ENCODE measurements at regions not wholly inside any gene's neighbourhood (a gene's known extent, or its start where the extent isn't known, plus 50 kb on each side); places are given as distances from the start of the nearest gene placed in this dataset.

DNA sequence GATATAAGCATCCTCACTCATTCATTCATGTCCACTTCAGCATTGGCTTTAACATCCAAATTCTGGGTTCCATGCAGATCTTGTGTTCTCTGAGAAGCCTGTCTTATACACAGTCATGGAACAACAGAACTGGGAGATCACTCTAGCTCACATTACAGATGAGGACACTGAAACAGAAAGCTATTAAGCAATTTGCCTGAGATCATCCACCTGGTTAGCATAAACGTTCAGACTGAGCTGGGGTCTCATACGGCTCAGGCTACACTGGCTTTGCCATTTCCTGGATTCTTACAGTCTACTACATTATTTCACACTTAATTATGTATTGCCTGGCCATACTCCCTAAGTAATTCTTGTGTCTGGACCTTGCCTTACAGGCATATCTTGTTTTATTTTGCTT lies 169.4 kb upstream of the FANCL start:
- ATAC-seq (no peak), DNase-seq (ENCODE audit: low read depth in 1 of 2, low spot score in 1 of 2) (no peak), FAIRE-seq (no peak)
- ChIA-PET CTCF (no interaction called here), POLR2A (no interaction called here)
- H3K9me3 ChIP-seq: no peaks in the 10 kb centered on the region
- TF ChIP-seq NFE2L2 (conservative IDR thresholded peaks at IDR 0.05; ENCODE audit: low read length) (no peak), MAFK (IDR thresholded peaks at IDR 0.05; ENCODE audit: partially characterized antibody) (no peak), RCOR1 (IDR thresholded peaks at IDR 0.05; ENCODE audit: low read depth, low read length) (no peak), KDM5A (IDR thresholded peaks at IDR 0.05) (no peak), HDAC2 (IDR thresholded peaks at IDR 0.05) (no peak), CBX2 (IDR thresholded peaks at IDR 0.05; ENCODE audit: borderline replicate concordance, low read depth) (no peak), EP300 (IDR thresholded peaks at IDR 0.05) (no peak), TFCP2L1 (CRISPR knock-in tag; IDR thresholded peaks at IDR 0.05) (no peak)
- 42% methylated on average over 2 of the region's 2 CpGs for WGBS (ENCODE audit: missing lambda C conversion rate)
- no peak overlapping the region for H3K4me3 ChIP-seq
- H3K4me2 ChIP-seq: no peak overlapping the region
- H3K27ac ChIP-seq: no peak overlapping the region
- no peaks in the 10 kb centered on the region for H3K4me1 ChIP-seq

DNA sequence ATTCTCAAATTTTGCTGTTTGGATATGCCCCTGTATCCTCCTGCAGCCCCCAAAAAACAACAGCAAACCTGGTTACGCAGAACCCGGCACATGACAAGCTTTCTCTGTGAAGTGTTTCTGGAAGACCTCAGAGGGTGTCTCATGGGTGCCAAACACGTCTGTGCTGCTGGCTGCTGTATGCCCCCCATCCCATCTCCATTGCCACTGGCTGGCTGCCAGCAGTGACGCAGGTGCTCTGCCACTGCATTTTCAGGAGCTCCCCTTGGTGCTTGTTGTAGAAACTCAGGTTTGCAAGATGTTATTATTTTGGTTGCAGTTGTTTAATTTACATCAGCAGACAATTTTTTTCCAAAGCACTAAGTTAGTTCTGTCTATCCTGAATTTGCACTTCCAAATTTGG lies 166.4 kb upstream of the FANCL start:
- POLR2A ChIA-PET: no interaction called here
- CTCF ChIA-PET: interaction anchor here (1.7 kb wide), 1 partner anchor 40 kb away, joined by 6 read pairs; no protein-coding TSS in a partner anchor
- DNase-seq (ENCODE audit: low read depth in 1 of 2, low spot score in 1 of 2) (no peak), FAIRE-seq (no peak), ATAC-seq (no peak)
- Histone ChIP-seq H3K4me2 (no peak overlapping the region), H3K4me1 (no peaks in the 10 kb centered on the region), H3K4me3 (no peak overlapping the region), H3K27ac (no peak overlapping the region), H3K9me3 (no peaks in the 10 kb centered on the region)
- TF ChIP-seq ZSCAN20 (CRISPR knock-in tag; IDR thresholded peaks at IDR 0.05) (no peak), NFE2L2 (conservative IDR thresholded peaks at IDR 0.05; ENCODE audit: low read length) (no peak), HDAC2 (IDR thresholded peaks at IDR 0.05) (no peak), JUN (IDR thresholded peaks at IDR 0.05) (no peak), JUNB (IDR thresholded peaks at IDR 0.05) (no peak), RFX5 (IDR thresholded peaks at IDR 0.05) (no peak)
- TF ChIP-seq, protein P1, sequence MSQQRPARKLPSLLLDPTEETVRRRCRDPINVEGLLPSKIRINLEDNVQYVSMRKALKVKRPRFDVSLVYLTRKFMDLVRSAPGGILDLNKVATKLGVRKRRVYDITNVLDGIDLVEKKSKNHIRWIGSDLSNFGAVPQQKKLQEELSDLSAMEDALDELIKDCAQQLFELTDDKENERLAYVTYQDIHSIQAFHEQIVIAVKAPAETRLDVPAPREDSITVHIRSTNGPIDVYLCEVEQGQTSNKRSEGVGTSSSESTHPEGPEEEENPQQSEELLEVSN (IDR thresholded peaks at IDR 0.05; ENCODE audit: borderline replicate concordance, low read depth): no peak
- 62% methylated on average over 4 of the region's 4 CpGs for WGBS (ENCODE audit: missing lambda C conversion rate)

DNA sequence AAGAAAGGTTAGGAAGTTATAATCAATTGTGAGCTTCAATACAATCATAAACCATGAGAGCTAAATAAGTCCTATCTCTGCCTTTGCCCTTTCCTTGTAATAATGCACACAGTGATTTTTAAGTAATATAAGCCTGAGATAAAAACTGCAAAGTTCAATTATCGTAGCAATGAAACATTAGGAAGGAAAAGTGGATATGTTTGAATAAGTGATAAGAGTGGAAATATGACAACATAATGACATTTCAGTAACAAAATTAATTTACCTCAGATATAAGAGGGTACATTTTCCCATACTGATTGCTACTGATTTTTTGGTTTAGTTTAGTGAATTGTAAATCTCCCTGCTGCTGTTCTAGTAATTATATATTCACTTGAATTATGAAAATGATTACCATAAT lies 164.2 kb upstream of the FANCL start:
- H3K27ac ChIP-seq: no peak overlapping the region
- ChIA-PET CTCF (no interaction called here), POLR2A (no interaction called here)
- DNase-seq (ENCODE audit: low read depth in 1 of 2, low spot score in 1 of 2): no peak
- no peak overlapping the region for H3K4me2 ChIP-seq
- WGBS (ENCODE audit: missing lambda C conversion rate): 6% methylated on average over 1 of the region's 1 CpG
- no peak for FAIRE-seq
- TF ChIP-seq CHD4 (IDR thresholded peaks at IDR 0.05; ENCODE audit: borderline replicate concordance): no peak
- no peak for TF ChIP-seq POLR2AphosphoS2 (conservative IDR thresholded peaks at IDR 0.05; ENCODE audit: low read length)
- no peak for TF ChIP-seq ZNF302 (CRISPR knock-in tag; IDR thresholded peaks at IDR 0.05)
- TF ChIP-seq, protein P2, sequence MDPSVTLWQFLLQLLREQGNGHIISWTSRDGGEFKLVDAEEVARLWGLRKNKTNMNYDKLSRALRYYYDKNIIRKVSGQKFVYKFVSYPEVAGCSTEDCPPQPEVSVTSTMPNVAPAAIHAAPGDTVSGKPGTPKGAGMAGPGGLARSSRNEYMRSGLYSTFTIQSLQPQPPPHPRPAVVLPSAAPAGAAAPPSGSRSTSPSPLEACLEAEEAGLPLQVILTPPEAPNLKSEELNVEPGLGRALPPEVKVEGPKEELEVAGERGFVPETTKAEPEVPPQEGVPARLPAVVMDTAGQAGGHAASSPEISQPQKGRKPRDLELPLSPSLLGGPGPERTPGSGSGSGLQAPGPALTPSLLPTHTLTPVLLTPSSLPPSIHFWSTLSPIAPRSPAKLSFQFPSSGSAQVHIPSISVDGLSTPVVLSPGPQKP (IDR thresholded peaks at IDR 0.05; ENCODE audit: low read depth, low read length): no peak
- TF ChIP-seq, protein P3, sequence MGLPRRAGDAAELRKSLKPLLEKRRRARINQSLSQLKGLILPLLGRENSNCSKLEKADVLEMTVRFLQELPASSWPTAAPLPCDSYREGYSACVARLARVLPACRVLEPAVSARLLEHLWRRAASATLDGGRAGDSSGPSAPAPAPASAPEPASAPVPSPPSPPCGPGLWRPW (IDR thresholded peaks at IDR 0.05): no peak
- TF ChIP-seq HEYL (CRISPR knock-in tag; IDR thresholded peaks at IDR 0.05): no peak
- no peak for TF ChIP-seq RCOR1 (IDR thresholded peaks at IDR 0.05; ENCODE audit: low read depth, low read length)
- TF ChIP-seq NPAS2 (CRISPR knock-in tag; IDR thresholded peaks at IDR 0.05; ENCODE audit: borderline replicate concordance): no peak
- TF ChIP-seq CBX2 (IDR thresholded peaks at IDR 0.05; ENCODE audit: borderline replicate concordance, low read depth): no peak
- TF ChIP-seq, protein P4, sequence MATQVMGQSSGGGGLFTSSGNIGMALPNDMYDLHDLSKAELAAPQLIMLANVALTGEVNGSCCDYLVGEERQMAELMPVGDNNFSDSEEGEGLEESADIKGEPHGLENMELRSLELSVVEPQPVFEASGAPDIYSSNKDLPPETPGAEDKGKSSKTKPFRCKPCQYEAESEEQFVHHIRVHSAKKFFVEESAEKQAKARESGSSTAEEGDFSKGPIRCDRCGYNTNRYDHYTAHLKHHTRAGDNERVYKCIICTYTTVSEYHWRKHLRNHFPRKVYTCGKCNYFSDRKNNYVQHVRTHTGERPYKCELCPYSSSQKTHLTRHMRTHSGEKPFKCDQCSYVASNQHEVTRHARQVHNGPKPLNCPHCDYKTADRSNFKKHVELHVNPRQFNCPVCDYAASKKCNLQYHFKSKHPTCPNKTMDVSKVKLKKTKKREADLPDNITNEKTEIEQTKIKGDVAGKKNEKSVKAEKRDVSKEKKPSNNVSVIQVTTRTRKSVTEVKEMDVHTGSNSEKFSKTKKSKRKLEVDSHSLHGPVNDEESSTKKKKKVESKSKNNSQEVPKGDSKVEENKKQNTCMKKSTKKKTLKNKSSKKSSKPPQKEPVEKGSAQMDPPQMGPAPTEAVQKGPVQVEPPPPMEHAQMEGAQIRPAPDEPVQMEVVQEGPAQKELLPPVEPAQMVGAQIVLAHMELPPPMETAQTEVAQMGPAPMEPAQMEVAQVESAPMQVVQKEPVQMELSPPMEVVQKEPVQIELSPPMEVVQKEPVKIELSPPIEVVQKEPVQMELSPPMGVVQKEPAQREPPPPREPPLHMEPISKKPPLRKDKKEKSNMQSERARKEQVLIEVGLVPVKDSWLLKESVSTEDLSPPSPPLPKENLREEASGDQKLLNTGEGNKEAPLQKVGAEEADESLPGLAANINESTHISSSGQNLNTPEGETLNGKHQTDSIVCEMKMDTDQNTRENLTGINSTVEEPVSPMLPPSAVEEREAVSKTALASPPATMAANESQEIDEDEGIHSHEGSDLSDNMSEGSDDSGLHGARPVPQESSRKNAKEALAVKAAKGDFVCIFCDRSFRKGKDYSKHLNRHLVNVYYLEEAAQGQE (IDR thresholded peaks at IDR 0.05): no peak
- TF ChIP-seq RFX5 (IDR thresholded peaks at IDR 0.05): no peak
- TF ChIP-seq SMC3 (IDR thresholded peaks at IDR 0.05): no peak
- TF ChIP-seq, protein P1 (IDR thresholded peaks at IDR 0.05; ENCODE audit: borderline replicate concordance, low read depth): no peak
- TF ChIP-seq, protein P5, sequence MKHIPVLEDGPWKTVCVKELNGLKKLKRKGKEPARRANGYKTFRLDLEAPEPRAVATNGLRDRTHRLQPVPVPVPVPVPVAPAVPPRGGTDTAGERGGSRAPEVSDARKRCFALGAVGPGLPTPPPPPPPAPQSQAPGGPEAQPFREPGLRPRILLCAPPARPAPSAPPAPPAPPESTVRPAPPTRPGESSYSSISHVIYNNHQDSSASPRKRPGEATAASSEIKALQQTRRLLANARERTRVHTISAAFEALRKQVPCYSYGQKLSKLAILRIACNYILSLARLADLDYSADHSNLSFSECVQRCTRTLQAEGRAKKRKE (CRISPR knock-in tag; IDR thresholded peaks at IDR 0.05; ENCODE audit: low read depth): no peak
- no peak for TF ChIP-seq BHLHE40 (IDR thresholded peaks at IDR 0.05; ENCODE audit: low read depth, low read length)
- no peak for TF ChIP-seq PHF8 (IDR thresholded peaks at IDR 0.05; ENCODE audit: borderline replicate concordance, low read depth)
- TF ChIP-seq ZSCAN20 (CRISPR knock-in tag; IDR thresholded peaks at IDR 0.05): no peak
- no peaks in the 10 kb centered on the region for H3K9me3 ChIP-seq
- H3K4me3 ChIP-seq: no peak overlapping the region
- ATAC-seq: no peak
- H3K4me1 ChIP-seq: no peaks in the 10 kb centered on the region

All from A549 (cell line).